ENCODE measurements at regions not wholly inside any gene's neighbourhood (a gene's known extent, or its start where the extent isn't known, plus 50 kb on each side); places are given as distances from the start of the nearest gene placed in this dataset.

GRCh38 chr2:18987592-18988073 is 370.8 kb downstream of the OSR1 start:
- H3K27ac ChIP-seq (ENCODE audit: low read depth, low read length): no peak overlapping the region
- POLR2A ChIA-PET: no interaction called here
- Mint-ChIP-seq H3K9me3 (no peaks in the 10 kb centered on the region), H3K27ac (no peak overlapping the region), H3K4me1 (no peaks in the 10 kb centered on the region), H3K4me3 (no peak overlapping the region), H3K36me3 (no peaks in the 10 kb centered on the region), H3K27me3 (no peaks in the 10 kb centered on the region)
- CTCF ChIA-PET: no interaction called here
- intact Hi-C loops (cut with micrococcal nuclease): no loop called here
- no peaks in the 10 kb centered on the region for H3K36me3 ChIP-seq (ENCODE audit: control insufficient read depth in 2 of 3, insufficient read depth in 3 of 3, low read length in 3 of 3)
- DNase-seq (no peak), ATAC-seq (no peak)
- no peaks in the 10 kb centered on the region for H3K9me3 ChIP-seq (ENCODE audit: control insufficient read depth in 2 of 3, low read length in 3 of 3)
- H3K4me3 ChIP-seq (ENCODE audit: low read length): no peak overlapping the region
- H3K4me1 ChIP-seq (ENCODE audit: control insufficient read depth in 2 of 2, insufficient read depth in 2 of 2, low read length in 2 of 2): no peaks in the 10 kb centered on the region
- no peaks in the 10 kb centered on the region for H3K27me3 ChIP-seq (ENCODE audit: control insufficient read depth in 2 of 2, insufficient read depth in 2 of 2, low read length in 2 of 2)

DNA sequence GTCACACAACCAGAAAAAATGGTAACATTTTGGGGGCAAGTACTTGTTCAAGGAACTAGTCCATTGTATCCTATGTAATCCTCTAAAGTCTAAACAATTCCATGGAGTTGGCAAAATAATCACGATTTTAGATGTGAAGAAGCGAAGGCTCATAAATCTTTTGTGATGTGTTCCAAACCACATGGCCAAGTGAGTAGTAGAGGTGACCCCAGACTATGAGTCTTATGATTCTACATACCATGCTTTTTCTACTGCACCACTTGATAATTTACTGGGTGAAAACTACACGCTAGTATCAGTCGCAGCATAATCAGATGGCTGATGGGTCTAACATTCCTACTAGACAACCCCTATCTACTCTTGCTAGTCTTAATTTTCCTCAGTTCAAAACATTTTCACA is 371.4 kb downstream of the OSR1 start:
- Histone ChIP-seq H3K36me3 (ENCODE audit: control insufficient read depth in 2 of 3, insufficient read depth in 3 of 3, low read length in 3 of 3) (no peaks in the 10 kb centered on the region), H3K4me3 (ENCODE audit: low read length) (no peak overlapping the region), H3K27ac (ENCODE audit: low read depth, low read length) (no peak overlapping the region), H3K4me1 (ENCODE audit: control insufficient read depth in 2 of 2, insufficient read depth in 2 of 2, low read length in 2 of 2) (no peaks in the 10 kb centered on the region), H3K9me3 (ENCODE audit: control insufficient read depth in 2 of 3, low read length in 3 of 3) (no peaks in the 10 kb centered on the region), H3K27me3 (ENCODE audit: control insufficient read depth in 2 of 2, insufficient read depth in 2 of 2, low read length in 2 of 2) (no peaks in the 10 kb centered on the region)
- Mint-ChIP-seq H3K36me3 (no peaks in the 10 kb centered on the region), H3K27me3 (no peaks in the 10 kb centered on the region), H3K27ac (no peak overlapping the region), H3K9me3 (no peaks in the 10 kb centered on the region), H3K4me1 (no peaks in the 10 kb centered on the region), H3K4me3 (no peak overlapping the region)
- intact Hi-C loops (cut with micrococcal nuclease): no loop called here
- no peak for DNase-seq
- ChIA-PET POLR2A (no interaction called here), CTCF (no interaction called here)
- no peak for ATAC-seq

DNA sequence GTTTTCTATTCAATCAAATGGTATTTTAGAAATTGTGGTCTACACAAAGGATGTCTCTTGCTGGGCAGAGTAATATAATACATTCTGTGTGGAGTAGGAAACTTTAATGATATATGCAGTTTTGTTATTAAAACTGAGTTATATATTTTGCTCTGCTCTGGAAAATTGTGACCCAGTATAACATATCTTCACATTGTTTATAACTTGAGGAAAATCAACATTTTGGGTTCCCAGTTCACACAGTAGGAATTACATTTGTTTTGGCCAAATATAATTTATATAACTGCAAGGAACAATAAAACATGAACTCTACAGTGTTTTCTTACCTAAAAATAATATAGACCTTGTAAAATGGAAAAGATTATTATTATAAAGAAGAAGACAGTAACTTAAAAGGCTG is 372.4 kb downstream of the OSR1 start:
- no peaks in the 10 kb centered on the region for H3K36me3 Mint-ChIP-seq
- no peaks in the 10 kb centered on the region for H3K9me3 Mint-ChIP-seq
- ATAC-seq: no peak
- no peaks in the 10 kb centered on the region for H3K27me3 ChIP-seq (ENCODE audit: control insufficient read depth in 2 of 2, insufficient read depth in 2 of 2, low read length in 2 of 2)
- no peaks in the 10 kb centered on the region for H3K27me3 Mint-ChIP-seq
- intact Hi-C loops (cut with micrococcal nuclease): no loop called here
- H3K27ac Mint-ChIP-seq: no peak overlapping the region
- CTCF ChIA-PET: no interaction called here
- H3K4me1 Mint-ChIP-seq: no peaks in the 10 kb centered on the region
- H3K4me3 ChIP-seq (ENCODE audit: low read length): no peak overlapping the region
- H3K4me1 ChIP-seq (ENCODE audit: control insufficient read depth in 2 of 2, insufficient read depth in 2 of 2, low read length in 2 of 2): no peaks in the 10 kb centered on the region
- POLR2A ChIA-PET: no interaction called here
- DNase-seq: no peak
- H3K36me3 ChIP-seq (ENCODE audit: control insufficient read depth in 2 of 3, insufficient read depth in 3 of 3, low read length in 3 of 3): no peaks in the 10 kb centered on the region
- no peak overlapping the region for H3K4me3 Mint-ChIP-seq
- H3K27ac ChIP-seq (ENCODE audit: low read depth, low read length): no peak overlapping the region
- no peaks in the 10 kb centered on the region for H3K9me3 ChIP-seq (ENCODE audit: control insufficient read depth in 2 of 3, low read length in 3 of 3)

DNA sequence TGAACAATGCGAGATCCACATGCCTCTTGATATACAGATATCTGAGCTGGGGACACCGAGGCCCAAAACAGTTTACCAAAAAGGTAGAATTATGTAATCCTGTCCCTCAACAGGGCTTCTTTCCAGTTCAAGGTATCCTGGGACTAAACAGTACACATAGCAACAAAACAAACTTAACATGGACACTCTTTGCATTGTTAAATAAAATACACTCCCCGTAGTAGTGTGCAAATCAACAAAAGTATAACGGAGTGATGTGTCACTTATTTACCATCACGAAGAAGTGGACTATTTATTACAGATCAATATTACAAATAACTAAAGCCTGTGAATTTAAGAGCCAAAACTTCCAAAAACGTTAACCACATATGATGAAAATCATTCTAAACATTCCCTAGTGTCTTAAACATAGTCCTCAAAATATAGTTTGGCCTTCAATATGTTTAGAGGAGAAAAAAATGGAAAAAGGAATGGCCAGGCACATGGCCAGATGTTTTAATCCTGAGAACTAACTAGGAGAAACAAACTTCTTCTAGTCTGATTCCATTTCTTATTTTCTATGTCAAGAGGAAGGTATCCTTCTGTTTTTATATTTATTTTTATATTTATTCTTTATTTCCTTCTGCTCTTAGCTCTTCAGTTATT is 377.5 kb downstream of the OSR1 start:
- H3K36me3 Mint-ChIP-seq: peaks cover 0 to 8% (median 0%) of the 10 kb centered on the region in 5 donors
- no peaks in the 10 kb centered on the region for H3K9me3 ChIP-seq (ENCODE audit: control insufficient read depth in 2 of 3, low read length in 3 of 3)
- H3K4me1 Mint-ChIP-seq: no peaks in the 10 kb centered on the region
- no peaks in the 10 kb centered on the region for H3K36me3 ChIP-seq (ENCODE audit: control insufficient read depth in 2 of 3, insufficient read depth in 3 of 3, low read length in 3 of 3)
- intact Hi-C loops (cut with micrococcal nuclease): no loop called here
- no peaks in the 10 kb centered on the region for H3K27me3 Mint-ChIP-seq
- no peaks in the 10 kb centered on the region for H3K27me3 ChIP-seq (ENCODE audit: control insufficient read depth in 2 of 2, insufficient read depth in 2 of 2, low read length in 2 of 2)
- ATAC-seq (no peak), DNase-seq (no peak)
- H3K4me1 ChIP-seq (ENCODE audit: control insufficient read depth in 2 of 2, insufficient read depth in 2 of 2, low read length in 2 of 2): no peaks in the 10 kb centered on the region
- H3K27ac ChIP-seq (ENCODE audit: low read depth, low read length): no peak overlapping the region
- ChIA-PET POLR2A (no interaction called here), CTCF (no interaction called here)
- H3K4me3 Mint-ChIP-seq: no peak overlapping the region
- H3K9me3 Mint-ChIP-seq: peaks cover 0 to 4% (median 0%) of the 10 kb centered on the region in 11 donors
- H3K27ac Mint-ChIP-seq: no peak overlapping the region
- no peak overlapping the region for H3K4me3 ChIP-seq (ENCODE audit: low read length)

DNA sequence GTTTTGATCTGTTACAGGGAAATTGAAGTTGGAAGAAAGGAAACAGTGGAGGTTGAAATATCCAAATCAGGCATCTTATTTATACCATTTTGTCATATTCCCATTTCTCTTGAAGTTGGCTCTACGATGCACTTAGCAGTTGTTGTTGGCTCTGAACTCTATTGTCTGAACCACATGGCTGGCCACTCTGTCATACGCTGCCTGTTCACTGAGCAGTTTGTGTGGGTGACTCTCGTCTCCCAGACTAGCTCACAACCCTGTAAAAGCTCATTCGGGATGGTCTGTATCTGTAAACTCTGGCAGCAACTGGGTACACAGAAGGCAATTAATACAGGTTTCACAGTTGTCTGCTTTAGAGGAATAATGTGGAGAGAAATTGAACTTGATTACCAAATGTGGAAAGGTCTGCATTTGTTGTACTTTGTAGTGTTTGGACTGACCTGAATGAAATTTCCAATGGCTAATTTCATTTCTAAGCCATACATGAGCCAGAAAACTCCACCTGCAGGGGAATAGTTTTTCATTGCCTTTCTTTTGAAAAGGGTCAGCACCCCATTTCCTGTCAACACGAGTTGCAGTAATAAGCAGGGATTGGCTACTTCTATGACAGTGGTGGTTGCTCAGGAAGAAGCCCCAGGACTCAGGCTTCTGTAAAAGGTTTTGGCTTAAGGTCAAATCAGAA is 378.2 kb downstream of the OSR1 start:
- Histone ChIP-seq H3K4me3 (ENCODE audit: low read length) (no peak overlapping the region), H3K9me3 (ENCODE audit: control insufficient read depth in 2 of 3, low read length in 3 of 3) (no peaks in the 10 kb centered on the region), H3K4me1 (ENCODE audit: control insufficient read depth in 2 of 2, insufficient read depth in 2 of 2, low read length in 2 of 2) (no peaks in the 10 kb centered on the region), H3K27me3 (ENCODE audit: control insufficient read depth in 2 of 2, insufficient read depth in 2 of 2, low read length in 2 of 2) (no peaks in the 10 kb centered on the region), H3K27ac (ENCODE audit: low read depth, low read length) (no peak overlapping the region), H3K36me3 (ENCODE audit: control insufficient read depth in 2 of 3, insufficient read depth in 3 of 3, low read length in 3 of 3) (no peaks in the 10 kb centered on the region)
- POLR2A ChIA-PET: no interaction called here
- no peak for ATAC-seq
- H3K4me1 Mint-ChIP-seq: no peaks in the 10 kb centered on the region
- intact Hi-C loops (cut with micrococcal nuclease): no loop called here
- H3K9me3 Mint-ChIP-seq: peaks cover 0 to 4% (median 0%) of the 10 kb centered on the region in 11 donors
- H3K4me3 Mint-ChIP-seq: no peak overlapping the region
- H3K27me3 Mint-ChIP-seq: no peaks in the 10 kb centered on the region
- H3K27ac Mint-ChIP-seq: no peak overlapping the region
- H3K36me3 Mint-ChIP-seq: peaks cover 0 to 8% (median 0%) of the 10 kb centered on the region in 5 donors
- DNase-seq: no peak
- CTCF ChIA-PET: no interaction called here

DNA sequence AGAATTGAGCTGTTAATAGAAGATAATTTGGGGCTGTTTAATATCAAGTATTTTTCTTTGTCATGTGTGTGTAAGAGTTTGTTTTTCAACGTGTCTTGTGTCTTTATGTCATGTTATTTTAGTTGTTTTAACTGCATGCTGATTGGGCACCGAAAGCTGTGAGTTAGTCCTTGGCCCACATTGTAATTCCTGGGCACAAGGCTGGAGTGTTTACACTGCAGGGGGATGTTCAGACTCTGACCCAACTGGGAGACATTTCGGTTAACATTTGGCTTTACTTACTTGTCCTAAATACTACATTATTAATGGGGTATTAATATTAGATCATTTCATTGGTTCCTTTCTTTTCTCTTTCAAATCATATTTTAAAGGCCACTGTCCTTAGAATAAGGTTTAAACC is 381.0 kb downstream of the OSR1 start:
- no peaks in the 10 kb centered on the region for H3K9me3 ChIP-seq (ENCODE audit: control insufficient read depth in 2 of 3, low read length in 3 of 3)
- Mint-ChIP-seq H3K27me3 (no peaks in the 10 kb centered on the region), H3K36me3 (peaks cover 0 to 8% (median 0%) of the 10 kb centered on the region in 5 donors), H3K4me1 (no peaks in the 10 kb centered on the region), H3K4me3 (no peak overlapping the region), H3K27ac (no peak overlapping the region), H3K9me3 (peaks cover 0 to 6% (median 0%) of the 10 kb centered on the region in 11 donors)
- no peaks in the 10 kb centered on the region for H3K27me3 ChIP-seq (ENCODE audit: control insufficient read depth in 2 of 2, insufficient read depth in 2 of 2, low read length in 2 of 2)
- H3K36me3 ChIP-seq (ENCODE audit: control insufficient read depth in 2 of 3, insufficient read depth in 3 of 3, low read length in 3 of 3): no peaks in the 10 kb centered on the region
- ChIA-PET POLR2A (no interaction called here), CTCF (no interaction called here)
- H3K4me1 ChIP-seq (ENCODE audit: control insufficient read depth in 2 of 2, insufficient read depth in 2 of 2, low read length in 2 of 2): no peaks in the 10 kb centered on the region
- H3K4me3 ChIP-seq (ENCODE audit: low read length): no peak overlapping the region
- intact Hi-C loops (cut with micrococcal nuclease): no loop called here
- DNase-seq (no peak), ATAC-seq (no peak)
- no peak overlapping the region for H3K27ac ChIP-seq (ENCODE audit: low read depth, low read length)
